Pancreas (tissue), 10 donors: ENCODE measurements at regions not wholly inside any gene's neighbourhood (a gene's known extent, or its start where the extent isn't known, plus 50 kb on each side); places are given as distances from the start of the nearest gene placed in this dataset.

Source experiments
- ATAC-seq, 4 donors: fragments of 200-7000 bp; cut with Tn5 transposase; one replicate each; pipeline versions ENCODE4 v1.8.0 to v1.9.1; 2020; ENCODE audit warnings: mild to moderate bottlenecking in 4 of 4, moderate library complexity in 4 of 4
- DNase-seq, 6 donors: peaks; one replicate each; pipeline ENCODE4 v3.0.0-alpha.2; 2020
- FAIRE-seq: peaks from 2 replicates; lab custom pipeline; 2012; peaks lifted over from hg19 to GRCh38; lab: Jason Lieb, UNC
- H3K27ac ChIP-seq, 4 donors: fragments of 200-600 bp; sonication (generic); 1 replicate in 3 of 4; 2 replicates in 1 of 4; pipeline versions ENCODE4 v1.5.0 to v1.8.0; 2020
- H3K27me3 ChIP-seq, 4 donors: fragments of 200-600 bp; one replicate each; pipeline ENCODE4 v1.8.0; 2021
- H3K36me3 ChIP-seq, 3 donors: fragments of 200-600 bp; sonication (generic) in 1 of 3; one replicate each; pipeline versions ENCODE4 v1.5.0 to v1.8.0; 2020 to 2021
- H3K4me1 ChIP-seq, 3 donors: fragments of 200-600 bp; one replicate each; pipeline ENCODE4 v1.8.0; 2021
- H3K4me3 ChIP-seq, 4 donors: fragments of 200-600 bp; sonication (generic) in 2 of 4; one replicate each; pipeline versions ENCODE4 v1.5.0 to v1.8.0; 2020 to 2021
- H3K9me3 ChIP-seq, 4 donors: fragments of 200-600 bp; one replicate each; pipeline ENCODE4 v1.8.0; 2021
- CTCF ChIP-seq, 4 donors: fragments of 200-600 bp; sonication (generic) in 3 of 4; IDR thresholded peaks; one replicate each; pipeline versions ENCODE4 v1.5.0 to v1.8.0; 2021; ENCODE audit warnings: antibody characterized with exemption in 4 of 4
- WGBS, 2 donors: extraction: QIAGEN DNeasy Blood & Tissue Kit; methylation state at CpG; one replicate each; pipeline ENCODE4 v1.1.7; 2013; 5-methylcytosine and 5-hydroxymethylcytosine counted together
- intact Hi-C, 3 donors: fragments of 100-400 bp; cut with DNase I; formaldehyde crosslinking; loops; one replicate each; pipeline versions ENCODE4 v1.11.1 to v1.14.2; 2022
- donor health status: healthy with polysubstance abuse.
- donor health status: DM: no; HTN: no; CAD: no; lungs with moderate emphysema.
- donor health status: DM: no; HTN: no; CAD: no.
- donor health status: control.
- donor health status: control.
- donor health status: Bipolar disorder and iron deficiency.
- donor health status: DM: yes; HTN: yes; CAD: no.
- donor health status: DM: no; HTN: no; CAD: no.
- donor health status: DM: no; HTN: no; CAD: no.
- donor health status: DM: yes; HTN: yes; CAD: no.

- no peak for FAIRE-seq
- DNase-seq: no peak
- peak in 3 of 4 donors; percentile 80 to 89 (median 84) for ATAC-seq
- peak in 1 of 4 donors; percentile 15 for TF ChIP-seq CTCF (IDR thresholded peaks at IDR 0.05)
- Histone ChIP-seq H3K27ac (no peak overlapping the region), H3K9me3 (no peaks in the 10 kb centered on the region), H3K4me1 (no peaks in the 10 kb centered on the region), H3K27me3 (no peaks in the 10 kb centered on the region), H3K36me3 (no peaks in the 10 kb centered on the region), H3K4me3 (no peak overlapping the region)
- 38 to 46% methylated on average over 9 of the region's 9 CpGs for WGBS, 2 donors
- intact Hi-C loops: no loop called here
Measured at GRCh38 chr5:74127381-74128320, 501.7 kb downstream of the ARHGEF28 start.

- Histone ChIP-seq H3K4me3 (no peak overlapping the region), H3K4me1 (no peaks in the 10 kb centered on the region), H3K36me3 (no peaks in the 10 kb centered on the region), H3K9me3 (no peaks in the 10 kb centered on the region), H3K27ac (no peak overlapping the region), H3K27me3 (no peaks in the 10 kb centered on the region)
- DNase-seq (no peak), ATAC-seq (no peak), FAIRE-seq (no peak)
- intact Hi-C loops: no loop called here
- no peak for TF ChIP-seq CTCF (IDR thresholded peaks at IDR 0.05)
- 44 to 63% methylated on average over 1 of the region's 1 CpG for WGBS, 2 donors
Measured at GRCh38 chr5:74126294-74126693, 500.3 kb downstream of the ARHGEF28 start.

DNA sequence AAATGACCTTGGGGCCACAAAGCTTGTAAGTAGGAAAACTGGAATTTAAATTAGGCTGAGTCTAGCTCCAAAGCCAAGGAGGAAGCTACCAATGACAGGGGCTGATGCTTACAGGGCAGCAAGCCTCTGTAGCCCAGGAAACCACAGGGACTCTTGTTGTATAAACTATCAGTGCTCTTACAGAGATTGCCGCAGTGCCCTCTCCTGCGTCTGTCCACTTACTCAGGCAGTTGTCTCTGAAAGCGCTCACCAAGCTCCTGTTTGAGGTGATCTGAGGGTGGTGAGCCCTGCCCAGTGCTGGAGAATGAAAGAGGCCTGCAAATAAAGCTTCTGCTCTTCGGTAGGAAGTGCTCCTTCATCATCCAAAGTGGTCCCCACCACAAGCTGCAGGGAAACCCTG lies 498.8 kb downstream of the ARHGEF28 start:
- no peak overlapping the region for H3K27ac ChIP-seq
- DNase-seq (no peak), FAIRE-seq (no peak), ATAC-seq (peak in 1 of 4 donors; percentile 53)
- no peak overlapping the region for H3K4me3 ChIP-seq
- H3K9me3 ChIP-seq: no peaks in the 10 kb centered on the region
- no peaks in the 10 kb centered on the region for H3K4me1 ChIP-seq
- no peaks in the 10 kb centered on the region for H3K27me3 ChIP-seq
- WGBS, 2 donors: 88 to 96% methylated on average over 4 of the region's 4 CpGs
- TF ChIP-seq CTCF (IDR thresholded peaks at IDR 0.05): no peak
- intact Hi-C loops: no loop called here
- H3K36me3 ChIP-seq: no peaks in the 10 kb centered on the region

- ATAC-seq (no peak), FAIRE-seq (no peak), DNase-seq (no peak)
- H3K9me3 ChIP-seq: no peaks in the 10 kb centered on the region
- TF ChIP-seq CTCF (IDR thresholded peaks at IDR 0.05): no peak
- no peak overlapping the region for H3K27ac ChIP-seq
- intact Hi-C loops: no loop called here
- 88 to 92% methylated on average over 5 of the region's 5 CpGs for WGBS, 2 donors
- no peaks in the 10 kb centered on the region for H3K36me3 ChIP-seq
- no peaks in the 10 kb centered on the region for H3K27me3 ChIP-seq
- H3K4me3 ChIP-seq: no peak overlapping the region
- no peaks in the 10 kb centered on the region for H3K4me1 ChIP-seq
Measured at GRCh38 chr5:74123929-74124328, 497.9 kb downstream of the ARHGEF28 start.
